GM21390 (cell line): ENCODE measurements at regions not wholly inside any gene's neighbourhood (a gene's known extent, or its start where the extent isn't known, plus 50 kb on each side); places are given as distances from the start of the nearest gene placed in this dataset.

Experiments used
- ATAC-seq: cut with Tn5 transposase; IDR thresholded peaks from one replicate; pipeline ENCODE4 v1.9.1; 2021; ENCODE audit not compliant: unreplicated experiment

GRCh38 chr14:101495827-101496775 is 65.2 kb upstream of the DIO3 start:
- ATAC-seq, result no peak

GRCh38 chr14:101496776-101497683 is 64.3 kb upstream of the DIO3 start:
- no peak for ATAC-seq

GRCh38 chr14:101497684-101498525 is 63.4 kb upstream of the DIO3 start:
- ATAC-seq, result no peak

GRCh38 chr14:101498526-101498860 is 62.8 kb upstream of the DIO3 start:
- ATAC-seq, result no peak

GRCh38 chr14:101499080-101499479 is 62.2 kb upstream of the DIO3 start:
- no peak for ATAC-seq

- no peak for ATAC-seq
These were observed 61.8 kb upstream of the DIO3 start for GRCh38 chr14:101499513-101499912.

- ATAC-seq, result no peak
These were observed 61.2 kb upstream of the DIO3 start for GRCh38 chr14:101500061-101500460.

- ATAC-seq, result no peak
These were observed 60.6 kb upstream of the DIO3 start for GRCh38 chr14:101500681-101501080.

GRCh38 chr14:101501341-101501740 is 60.0 kb upstream of the DIO3 start:
- no peak for ATAC-seq

- no peak for ATAC-seq
These were observed 59.3 kb upstream of the DIO3 start for GRCh38 chr14:101501858-101502615.

GRCh38 chr14:101502761-101503392 is 58.4 kb upstream of the DIO3 start:
- ATAC-seq, result no peak

- ATAC-seq, result no peak
These were observed 57.7 kb upstream of the DIO3 start for GRCh38 chr14:101503431-101504095.

- no peak for ATAC-seq
These were observed 57.0 kb upstream of the DIO3 start for GRCh38 chr14:101504096-101504948.

GRCh38 chr14:101505236-101505970 is 55.9 kb upstream of the DIO3 start:
- no peak for ATAC-seq

GRCh38 chr14:101506211-101506925 is 54.9 kb upstream of the DIO3 start:
- no peak for ATAC-seq

GRCh38 chr14:101506926-101507835 is 54.1 kb upstream of the DIO3 start:
- no peak for ATAC-seq
